ENCODE measurements at regions not wholly inside any gene's neighbourhood (a gene's known extent, or its start where the extent isn't known, plus 50 kb on each side); places are given as distances from the start of the nearest gene placed in this dataset.

DNA sequence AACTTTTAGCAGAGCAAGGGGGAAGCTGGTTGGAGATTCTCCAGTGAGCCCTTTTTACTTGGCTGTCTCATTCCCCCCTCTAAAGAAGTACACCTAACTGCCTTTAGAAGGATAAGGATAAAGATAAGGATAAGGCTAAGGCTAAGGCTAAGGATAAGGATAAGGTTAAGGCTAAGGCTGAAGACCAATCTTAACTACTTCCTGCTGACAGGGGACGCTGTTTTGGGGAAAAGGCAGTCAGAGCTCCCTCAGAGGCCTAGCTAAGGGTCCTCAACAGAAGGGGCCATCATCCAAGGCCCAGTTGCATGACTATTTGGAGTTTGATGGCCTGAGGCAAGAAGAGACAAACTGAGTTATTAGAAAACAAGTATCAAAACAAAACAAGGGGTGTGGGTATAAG, 94.3 kb upstream of the ARPP21 start:
- DNase-seq: no peak

DNA sequence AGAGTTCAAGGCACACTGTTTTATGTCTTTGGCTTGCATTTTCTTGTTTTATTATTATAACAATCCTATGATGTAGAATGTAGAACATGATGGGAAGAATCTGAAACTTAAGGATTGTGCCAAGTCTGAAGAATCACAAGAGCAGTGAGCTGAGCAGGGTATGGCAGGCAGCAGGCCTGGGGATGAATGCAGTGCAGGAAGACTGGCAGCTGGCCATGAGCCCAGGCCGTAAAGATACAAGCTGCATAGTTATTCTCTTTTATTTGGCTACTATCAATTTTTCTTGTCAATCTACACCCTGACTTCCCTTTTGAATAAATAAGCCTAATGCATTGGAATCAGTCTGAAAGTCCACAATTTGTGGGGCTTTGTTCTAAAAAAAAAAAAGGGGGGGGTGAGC, 89.6 kb upstream of the ARPP21 start:
- DNase-seq: no peak

DNA sequence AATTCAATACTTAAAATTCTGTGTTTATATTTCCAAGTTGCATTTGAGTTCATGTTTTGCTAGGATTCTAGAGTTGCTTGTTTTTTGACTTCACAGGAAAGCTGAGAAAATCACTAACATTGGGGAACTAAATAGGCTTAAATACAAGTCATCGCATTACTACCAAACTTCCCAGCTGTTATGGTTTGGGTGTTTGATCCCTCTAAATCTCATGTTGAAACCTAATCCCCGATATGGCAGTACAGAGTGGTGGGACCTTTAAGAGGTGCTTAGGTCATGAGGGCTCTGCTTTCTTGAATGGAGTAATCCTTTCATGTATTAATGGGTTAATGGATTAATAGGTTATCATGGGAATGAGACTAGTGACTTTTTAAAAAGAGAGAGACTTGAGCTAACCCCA, 77.2 kb upstream of the ARPP21 start:
- DNase-seq: no peak

DNA sequence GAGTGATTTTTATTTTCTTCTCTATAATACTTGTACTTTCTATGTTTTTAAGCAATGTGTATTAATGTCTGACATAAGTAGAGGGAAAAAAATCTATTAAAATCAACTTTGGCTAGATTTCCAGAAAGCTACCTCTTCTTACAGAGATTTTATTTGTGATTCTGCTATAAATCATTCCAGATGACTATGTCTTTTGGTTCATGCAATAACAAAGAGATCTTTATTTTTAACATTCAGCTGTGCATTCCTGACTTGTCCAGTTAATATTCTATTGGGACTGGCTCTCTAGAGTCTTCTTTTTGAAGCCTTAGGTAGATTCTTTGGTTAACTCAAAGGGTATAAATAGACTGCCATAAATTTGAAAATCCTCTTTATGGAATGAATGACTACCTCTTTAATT, 74.3 kb upstream of the ARPP21 start:
- DNase-seq: no peak
